HG02759 (cell line): ENCODE measurements at regions not wholly inside any gene's neighbourhood (a gene's known extent, or its start where the extent isn't known, plus 50 kb on each side); places are given as distances from the start of the nearest gene placed in this dataset.

ENCODE experiments used
- ATAC-seq: cut with Tn5 transposase; IDR thresholded peaks from one replicate; pipeline ENCODE4 v1.9.1; 2021; ENCODE audit warnings: mild to moderate bottlenecking, moderate library complexity; ENCODE audit not compliant: unreplicated experiment

DNA sequence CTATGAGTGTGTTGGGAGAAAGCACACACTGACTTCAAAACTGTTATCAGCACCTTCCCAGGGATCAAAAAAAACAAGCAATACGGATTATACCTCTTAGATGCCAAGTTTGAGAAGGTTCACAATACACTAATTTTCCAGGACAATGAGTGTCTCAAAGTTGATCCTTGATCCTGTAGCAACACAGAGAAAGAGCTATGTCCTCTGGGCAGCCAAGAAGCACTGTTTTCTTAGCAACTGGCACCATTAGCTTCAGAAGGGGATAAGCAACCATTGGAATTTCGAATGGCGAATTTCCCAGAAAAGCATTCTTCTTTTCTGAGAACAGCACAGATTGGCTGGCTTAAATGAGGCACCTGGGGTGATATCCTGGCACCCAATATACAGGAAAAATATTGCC lies 270.3 kb upstream of the RORA start:
- ATAC-seq, result no peak

GRCh38 chr15:61489571-61489970 lies 260.5 kb upstream of the RORA start:
- no peak for ATAC-seq

- no peak for ATAC-seq
Observed at GRCh38 chr15:61483599-61483998, 254.5 kb upstream of the RORA start.

DNA sequence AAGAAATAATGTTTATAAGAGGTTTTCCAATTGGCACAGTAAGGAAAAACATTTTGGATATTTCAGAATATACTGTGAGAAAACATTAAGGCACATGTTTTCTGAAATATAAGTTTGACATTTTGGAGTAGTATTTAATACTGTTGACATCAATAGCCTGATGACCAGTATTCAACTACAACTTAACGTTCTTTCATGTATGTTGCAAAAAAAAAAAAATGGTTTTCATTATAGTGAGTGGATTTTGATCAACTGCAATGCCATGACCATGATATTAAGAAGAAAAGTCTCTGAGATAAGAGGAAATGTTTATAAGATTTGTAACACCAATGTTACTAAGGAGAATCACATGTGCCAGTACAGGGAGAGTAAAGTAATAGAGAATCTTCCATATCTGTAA lies 252.8 kb upstream of the RORA start:
- no peak for ATAC-seq

- no peak for ATAC-seq
Observed at GRCh38 chr15:61480863-61481262, 251.8 kb upstream of the RORA start.

GRCh38 chr15:61480295-61480694 lies 251.2 kb upstream of the RORA start:
- ATAC-seq, result no peak

DNA sequence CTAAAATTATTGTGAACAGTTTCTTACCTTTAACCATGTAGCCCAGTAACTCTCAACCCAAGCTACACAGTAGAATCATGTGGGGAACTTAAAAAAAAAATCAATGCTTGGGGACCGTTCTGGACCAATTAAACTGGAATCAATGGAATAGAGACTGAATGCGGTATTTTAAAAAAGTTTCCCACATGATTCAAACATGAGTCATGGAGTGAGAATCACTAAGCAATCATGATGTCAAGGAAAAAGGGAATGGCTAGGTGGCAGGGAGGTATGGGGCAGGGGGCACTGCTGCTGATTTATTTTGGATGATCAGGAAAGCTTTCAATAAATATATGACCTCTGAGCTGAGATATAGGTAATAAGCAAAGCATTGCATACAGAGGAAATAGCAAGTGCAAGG lies 250.5 kb upstream of the RORA start:
- no peak for ATAC-seq

DNA sequence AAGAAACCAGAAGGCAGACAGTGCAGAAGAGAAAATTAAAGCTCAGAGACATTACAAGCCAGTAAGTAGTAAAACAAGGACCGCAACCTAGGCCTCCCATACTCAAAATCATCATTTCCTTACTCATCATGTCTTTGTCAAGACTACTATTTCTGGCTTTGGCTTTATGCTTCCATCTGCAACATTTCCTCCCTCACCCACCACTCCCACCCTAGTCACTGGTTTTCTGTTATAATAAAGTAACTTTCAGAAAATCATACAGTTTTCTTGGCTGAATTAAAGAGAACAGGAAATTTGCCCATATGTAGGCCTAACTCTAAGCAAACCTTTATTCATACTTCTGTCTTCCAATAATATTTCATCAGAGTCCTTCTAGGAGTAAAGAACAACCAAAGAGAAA lies 247.6 kb upstream of the RORA start:
- no peak for ATAC-seq

DNA sequence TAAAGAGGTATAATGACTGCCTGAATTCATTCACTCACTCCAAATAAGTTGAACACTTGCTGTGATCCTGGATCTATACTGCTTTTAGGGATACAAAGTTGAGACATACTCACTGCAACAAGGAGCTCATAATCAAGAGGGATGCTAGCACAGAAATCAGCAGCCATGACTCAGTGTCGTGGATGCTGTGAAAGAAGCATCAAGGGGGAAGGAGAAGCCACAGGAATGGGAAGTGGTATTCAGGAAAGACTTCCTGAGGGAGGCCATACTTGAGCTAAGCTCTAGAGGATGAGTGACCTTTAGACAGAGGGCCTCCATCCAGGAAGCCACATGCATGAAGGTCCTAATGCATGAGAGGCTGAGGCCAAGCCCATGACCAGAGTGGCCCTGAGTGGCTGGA lies 245.7 kb upstream of the RORA start:
- ATAC-seq, result no peak

DNA sequence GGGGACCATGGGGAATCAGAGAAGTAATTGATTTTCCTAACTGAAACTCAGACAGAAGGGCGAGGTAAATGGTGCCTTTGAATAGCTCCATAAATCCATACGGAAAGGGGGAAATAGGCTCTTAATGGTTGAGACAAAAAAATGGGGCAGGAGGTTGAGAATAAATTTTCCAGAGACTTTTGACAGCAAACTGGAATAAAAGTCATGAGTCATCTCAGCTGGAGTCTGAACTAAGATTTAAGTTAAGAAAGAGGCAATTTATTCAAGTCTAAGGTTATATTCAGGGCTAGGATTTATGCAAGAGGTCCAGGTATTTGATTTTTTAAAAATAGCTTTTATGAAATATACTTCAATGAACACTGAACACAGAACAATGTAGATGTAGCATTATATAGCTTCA lies 238.7 kb upstream of the RORA start:
- ATAC-seq, result no peak

DNA sequence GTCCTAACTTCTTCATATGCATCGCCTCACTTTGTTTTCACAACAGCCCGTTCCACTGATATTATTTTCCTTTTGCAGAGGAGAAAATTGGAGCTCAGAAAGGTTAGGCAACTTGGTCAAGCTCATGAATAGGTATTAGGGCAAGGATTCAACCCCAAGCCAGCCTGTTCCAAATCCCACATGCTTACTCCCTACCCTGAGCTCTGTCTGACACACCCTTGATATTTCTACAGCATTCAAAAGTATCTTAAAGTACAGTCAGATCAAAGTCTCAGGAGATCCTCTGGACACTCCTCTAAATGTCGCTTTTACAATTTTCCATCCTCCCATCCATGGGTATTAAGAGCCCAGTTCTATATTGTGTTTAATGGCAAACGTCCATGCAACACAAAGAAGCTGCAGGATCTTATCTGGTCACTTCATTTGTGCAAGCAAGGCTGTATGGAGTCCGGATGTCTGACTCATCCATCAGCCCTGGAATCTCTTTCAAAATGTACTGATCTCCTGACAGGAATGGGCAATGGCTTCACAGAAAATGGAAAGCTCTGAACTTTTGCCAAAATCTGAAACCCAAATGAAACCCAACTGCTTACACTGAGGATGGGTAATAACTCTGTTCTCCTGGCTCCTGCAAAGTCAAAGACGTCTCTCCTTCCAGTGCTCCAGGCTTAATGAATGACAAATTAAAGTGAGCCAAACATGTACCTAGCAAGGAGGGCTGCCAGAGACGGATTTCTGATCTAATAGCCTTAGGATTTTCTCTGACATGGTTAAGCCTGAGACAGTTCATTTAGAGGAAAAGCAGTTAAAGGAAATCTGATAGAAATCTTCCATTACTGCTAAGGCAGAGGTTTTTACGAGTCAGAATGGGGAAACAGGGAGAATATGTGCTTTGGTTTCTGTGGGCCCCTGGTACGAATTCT lies 230.9 kb upstream of the RORA start:
- ATAC-seq, result no peak

- no peak for ATAC-seq
Observed at GRCh38 chr15:61457050-61457733, 228.1 kb upstream of the RORA start.

GRCh38 chr15:61449186-61449702 lies 220.1 kb upstream of the RORA start:
- no peak for ATAC-seq

GRCh38 chr15:61447981-61448380 lies 218.9 kb upstream of the RORA start:
- ATAC-seq, result no peak

- no peak for ATAC-seq
Observed at GRCh38 chr15:61444585-61444984, 215.5 kb upstream of the RORA start.

GRCh38 chr15:61442821-61443220 lies 213.7 kb upstream of the RORA start:
- ATAC-seq, result no peak

DNA sequence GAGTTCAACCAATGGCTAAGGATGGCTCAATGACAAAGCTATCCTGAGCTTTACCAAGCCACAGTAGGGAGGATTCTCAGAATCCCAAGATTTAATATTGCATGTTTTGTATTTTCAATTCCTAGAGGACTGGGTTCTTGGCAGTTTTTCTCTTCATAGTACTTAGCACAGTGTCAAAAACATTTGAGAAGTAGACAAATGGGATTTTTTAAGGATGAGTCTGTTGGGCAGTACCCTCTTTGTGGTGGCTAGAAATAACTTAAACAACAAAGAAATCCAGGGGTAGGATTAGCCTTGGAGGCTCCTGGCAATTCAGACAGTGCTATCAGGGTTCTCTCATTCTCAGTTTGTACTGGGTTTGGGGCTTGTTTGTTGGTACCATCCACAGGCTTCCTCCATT lies 212.8 kb upstream of the RORA start:
- ATAC-seq, result no peak

DNA sequence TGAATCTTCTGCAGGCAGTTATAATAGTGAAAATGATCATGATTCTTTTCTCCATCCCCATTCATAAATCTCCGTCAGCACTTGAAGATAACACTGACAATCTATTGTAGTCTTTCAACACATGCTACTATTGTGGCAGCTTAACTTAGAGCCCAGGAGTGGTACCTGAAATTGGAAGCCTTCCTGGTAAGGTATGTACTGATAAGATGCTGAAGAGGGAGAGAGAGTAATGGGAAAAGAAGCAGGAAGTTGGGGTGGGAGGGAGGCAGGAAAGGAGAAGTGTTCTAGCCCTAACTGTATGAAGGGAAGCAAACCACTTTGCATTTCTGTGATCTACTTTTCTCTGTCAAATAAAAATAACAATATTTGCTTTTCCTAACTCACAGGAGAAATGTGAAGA lies 197.4 kb upstream of the RORA start:
- ATAC-seq, result no peak

DNA sequence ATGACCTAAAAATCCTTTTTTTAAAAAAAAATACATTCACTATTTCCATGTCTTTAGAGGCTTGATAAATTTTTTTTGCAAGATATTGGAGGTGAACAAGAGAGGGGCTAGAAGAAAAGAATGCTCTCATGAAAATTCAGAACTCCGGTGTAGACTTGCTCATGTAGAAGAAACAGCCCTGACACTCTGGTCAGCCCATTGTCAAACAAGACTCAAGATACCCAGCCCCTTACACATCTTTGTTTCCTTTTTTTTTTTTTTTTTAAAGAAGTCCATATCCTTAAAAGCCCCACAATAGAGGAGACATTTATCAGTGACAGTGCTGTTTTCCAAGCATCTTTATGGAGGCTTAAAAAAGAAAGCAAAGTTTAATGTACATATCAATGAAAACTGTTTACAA lies 196.8 kb upstream of the RORA start:
- no peak for ATAC-seq

DNA sequence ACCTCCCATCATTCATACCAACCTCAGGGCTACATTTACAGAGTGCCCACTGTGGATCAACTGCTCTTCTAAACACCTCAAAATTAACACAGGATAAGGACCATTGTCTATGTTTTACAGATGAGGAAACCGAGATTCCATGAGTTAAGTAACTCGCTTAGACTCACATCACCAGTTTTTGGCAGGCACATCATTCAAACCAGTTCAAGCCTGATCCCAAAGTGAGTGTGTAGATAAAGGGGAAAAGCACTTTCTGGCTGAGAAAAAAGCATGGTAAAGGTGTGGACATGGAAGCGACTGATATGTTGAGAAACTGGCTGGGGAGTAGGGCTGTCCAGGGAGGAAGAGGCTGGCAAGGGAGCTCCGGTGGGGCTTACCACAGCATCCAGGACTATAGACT lies 193.7 kb upstream of the RORA start:
- ATAC-seq, result no peak

DNA sequence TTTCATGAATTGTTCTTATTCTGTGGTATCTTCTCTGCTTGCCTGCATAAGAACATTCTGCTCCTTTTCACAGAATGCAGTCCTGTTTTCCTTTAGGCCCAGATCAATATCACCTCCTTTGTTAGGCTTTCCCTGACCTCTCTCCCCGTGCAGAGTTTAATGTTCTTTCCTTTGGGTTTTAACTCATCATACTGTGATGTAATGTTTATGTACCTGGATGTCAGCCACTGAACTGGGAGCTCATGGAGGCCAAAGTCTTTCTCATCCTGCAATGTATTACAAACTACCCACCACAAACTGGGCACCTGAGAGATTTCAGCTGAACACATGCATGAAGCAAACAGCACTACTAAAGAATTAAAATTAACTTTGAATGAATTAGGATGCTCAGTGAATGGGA lies 192.8 kb upstream of the RORA start:
- ATAC-seq, result no peak

GRCh38 chr15:61421470-61421869 lies 192.4 kb upstream of the RORA start:
- ATAC-seq, result no peak
